Gastroesophageal sphincter (tissue), 3 donors: ENCODE measurements at regions not wholly inside any gene's neighbourhood (a gene's known extent, or its start where the extent isn't known, plus 50 kb on each side); places are given as distances from the start of the nearest gene placed in this dataset.

Source experiments
- CTCF ChIP-seq, 4 experiments: fragments of 200-600 bp in 2 of 4; fragments of 450-650 bp in 2 of 4; sonication (generic) in 1 of 4; IDR thresholded peaks; one replicate each; pipeline ENCODE4 v1.5.1; 2017 to 2019; ENCODE audit warnings: antibody characterized with exemption in 4 of 4, mild to moderate bottlenecking in 2 of 4, moderate library complexity in 2 of 4
- EP300 ChIP-seq: sonication (generic); formaldehyde crosslinking; IDR thresholded peaks from one replicate; pipeline ENCODE4 v1.6.1; 2017; ENCODE audit warnings: antibody characterized with exemption, mild to moderate bottlenecking
- POLR2A ChIP-seq, 2 donors: fragments of 450-650 bp; IDR thresholded peaks; one replicate each; pipeline ENCODE4 v1.6.1; 2017; ENCODE audit warnings: antibody characterized with exemption in 2 of 2, mild to moderate bottlenecking in 2 of 2, moderate library complexity in 1 of 2

GRCh38 chr9:1415146-1415545 is 365.0 kb downstream of the DMRT2 start:
- no peak for TF ChIP-seq CTCF (IDR thresholded peaks at IDR 0.05)
- TF ChIP-seq POLR2A (IDR thresholded peaks at IDR 0.05): no peak
- no peak for TF ChIP-seq EP300
